Activated CD4-positive, alpha-beta T cell treated with anti-CD3 and anti-CD28 coated beads, Interleukin-2, amount 50 U/mL, for 4 hours (primary cell): ENCODE measurements at regions not wholly inside any gene's neighbourhood (a gene's known extent, or its start where the extent isn't known, plus 50 kb on each side); places are given as distances from the start of the nearest gene placed in this dataset.

ENCODE experiments used
- DNase-seq, 2 experiments: peaks; one replicate each; pipeline ENCODE4 v3.0.0-alpha.2; 2020

GRCh38 chr11:104522123-104522522 lies 358.2 kb upstream of the PDGFD start:
- DNase-seq, result no peak

- no peak for DNase-seq
Observed at GRCh38 chr11:104510169-104510568, 346.2 kb upstream of the PDGFD start.

GRCh38 chr11:104490182-104490581 lies 326.2 kb upstream of the PDGFD start:
- DNase-seq, result no peak

- no peak for DNase-seq
Observed at GRCh38 chr11:104488561-104488960, 324.6 kb upstream of the PDGFD start.

GRCh38 chr11:104487046-104487806 lies 323.3 kb upstream of the PDGFD start:
- no peak for DNase-seq

- DNase-seq, result no peak
Observed at GRCh38 chr11:104484804-104485554, 321.0 kb upstream of the PDGFD start.

- no peak for DNase-seq
Observed at GRCh38 chr11:104476898-104477297, 313.0 kb upstream of the PDGFD start.

GRCh38 chr11:104476454-104476853 lies 312.5 kb upstream of the PDGFD start:
- DNase-seq, result no peak

GRCh38 chr11:104467404-104467803 lies 303.5 kb upstream of the PDGFD start:
- DNase-seq, result no peak

GRCh38 chr11:104465321-104465720 lies 301.4 kb upstream of the PDGFD start:
- DNase-seq, result no peak

- DNase-seq, result no peak
Observed at GRCh38 chr11:104464691-104465090, 300.7 kb upstream of the PDGFD start.

GRCh38 chr11:104462341-104462740 lies 298.4 kb upstream of the PDGFD start:
- no peak for DNase-seq

- no peak for DNase-seq
Observed at GRCh38 chr11:104451197-104451893, 287.4 kb upstream of the PDGFD start.

GRCh38 chr11:104443387-104443786 lies 279.4 kb upstream of the PDGFD start:
- DNase-seq, result no peak

- DNase-seq, result no peak
Observed at GRCh38 chr11:104442321-104442720, 278.4 kb upstream of the PDGFD start.

- DNase-seq, result no peak
Observed at GRCh38 chr11:104435494-104435893, 271.5 kb upstream of the PDGFD start.

- DNase-seq, result no peak
Observed at GRCh38 chr11:104433751-104434150, 269.8 kb upstream of the PDGFD start.

- DNase-seq, result no peak
Observed at GRCh38 chr11:104432981-104433380, 269.0 kb upstream of the PDGFD start.

GRCh38 chr11:104432526-104432925 lies 268.6 kb upstream of the PDGFD start:
- no peak for DNase-seq

- DNase-seq, result no peak
Observed at GRCh38 chr11:104422324-104422944, 258.5 kb upstream of the PDGFD start.

GRCh38 chr11:104410336-104410735 lies 246.4 kb upstream of the PDGFD start:
- DNase-seq, result no peak

- DNase-seq, result no peak
Observed at GRCh38 chr11:104408630-104409029, 244.7 kb upstream of the PDGFD start.

- no peak for DNase-seq
Observed at GRCh38 chr11:104405277-104405676, 241.3 kb upstream of the PDGFD start.
